NT2/D1 (cell line): ENCODE measurements at regions not wholly inside any gene's neighbourhood (a gene's known extent, or its start where the extent isn't known, plus 50 kb on each side); places are given as distances from the start of the nearest gene placed in this dataset.

ENCODE experiments used
- YY1 ChIP-seq: IDR thresholded peaks from 2 replicates; pipeline ENCODE4 v1.6.1; 2011; ENCODE audit not compliant: insufficient read length, insufficient read depth
- ZNF274 ChIP-seq: IDR thresholded peaks from 2 replicates; pipeline ENCODE4 v1.6.1; 2011; ENCODE audit warnings: mild to moderate bottlenecking, low read depth, low read length

DNA sequence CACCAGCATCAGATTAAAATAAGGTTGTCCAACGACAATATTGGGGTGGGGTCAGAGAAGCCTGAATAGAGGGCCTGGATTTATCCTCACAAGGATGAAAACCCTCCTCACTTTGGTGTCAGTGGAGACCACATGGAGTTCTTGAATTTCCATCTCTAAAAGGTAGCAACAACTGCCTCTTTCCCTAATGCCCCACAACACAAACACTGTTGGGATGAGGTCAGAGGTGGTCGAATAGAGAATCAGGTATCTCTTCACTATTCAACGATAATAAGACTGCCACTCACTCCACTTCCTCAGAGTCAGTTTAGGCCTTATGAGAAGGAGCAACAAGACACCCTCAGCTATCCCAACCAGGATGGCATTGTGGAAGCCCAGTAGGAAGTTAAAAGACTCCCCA, 596.1 kb downstream of the HTR1B start:
- TF ChIP-seq ZNF274 (no peak), YY1 (no peak)
